ENCODE measurements at regions not wholly inside any gene's neighbourhood (a gene's known extent, or its start where the extent isn't known, plus 50 kb on each side); places are given as distances from the start of the nearest gene placed in this dataset.

DNA sequence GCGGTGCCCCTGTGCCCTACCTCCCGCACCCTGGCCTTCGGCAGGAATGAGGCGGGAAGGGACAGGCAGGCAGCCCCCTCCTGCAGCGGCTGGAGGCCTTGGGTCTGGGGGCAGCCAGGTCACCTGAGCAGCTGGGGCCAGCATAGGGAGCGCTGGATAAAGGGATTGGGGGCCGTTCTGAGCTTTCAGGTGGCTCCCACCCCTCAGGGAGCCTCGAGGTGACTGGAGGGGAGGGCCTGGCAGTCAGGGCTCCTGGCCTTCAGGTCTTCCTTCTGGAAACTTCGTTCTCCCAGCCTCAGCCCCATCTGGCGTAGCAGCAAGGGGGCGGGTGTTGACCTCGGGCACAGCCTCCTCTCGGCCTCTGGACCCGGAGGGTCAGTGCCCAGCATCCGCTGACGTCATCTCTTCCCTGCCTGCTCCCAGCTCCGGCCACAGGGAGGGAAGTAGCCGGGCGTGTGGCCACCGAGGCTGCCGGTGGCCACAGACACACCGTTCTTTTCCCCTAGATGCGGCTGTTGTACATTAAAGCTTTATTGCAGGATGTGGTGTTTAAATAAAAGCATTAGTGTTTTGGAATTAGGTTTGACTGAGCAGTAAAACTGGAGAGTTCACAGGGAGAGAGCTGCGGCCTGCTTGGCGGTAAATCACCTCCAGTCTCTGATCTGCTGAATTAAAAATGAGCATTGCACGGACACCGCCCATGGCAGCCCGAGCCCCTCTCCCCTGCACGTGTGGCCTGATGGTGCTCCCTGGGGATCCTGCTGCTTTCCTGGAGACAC, 80.0 kb upstream of the GATA5 start (continued):
- TF ChIP-seq, protein P1, sequence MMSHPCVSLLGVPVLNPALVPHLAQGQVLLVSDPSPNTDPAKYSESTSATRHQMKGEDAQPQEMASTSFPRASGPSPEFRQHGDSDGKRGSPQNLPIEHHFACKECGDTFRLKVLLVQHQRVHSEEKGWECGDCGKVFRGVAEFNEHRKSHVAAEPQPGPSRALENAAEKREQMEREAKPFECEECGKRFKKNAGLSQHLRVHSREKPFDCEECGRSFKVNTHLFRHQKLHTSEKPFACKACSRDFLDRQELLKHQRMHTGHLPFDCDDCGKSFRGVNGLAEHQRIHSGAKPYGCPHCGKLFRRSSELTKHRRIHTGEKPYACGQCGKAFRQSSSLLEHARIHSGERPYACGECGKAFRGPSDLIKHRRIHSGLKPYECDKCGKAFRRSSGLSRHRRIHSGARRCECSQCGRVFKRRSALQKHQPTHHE (CRISPR knock-in tag; IDR thresholded peaks at IDR 0.05; ENCODE audit: borderline replicate concordance) = no peak
- TF ChIP-seq, protein P2, sequence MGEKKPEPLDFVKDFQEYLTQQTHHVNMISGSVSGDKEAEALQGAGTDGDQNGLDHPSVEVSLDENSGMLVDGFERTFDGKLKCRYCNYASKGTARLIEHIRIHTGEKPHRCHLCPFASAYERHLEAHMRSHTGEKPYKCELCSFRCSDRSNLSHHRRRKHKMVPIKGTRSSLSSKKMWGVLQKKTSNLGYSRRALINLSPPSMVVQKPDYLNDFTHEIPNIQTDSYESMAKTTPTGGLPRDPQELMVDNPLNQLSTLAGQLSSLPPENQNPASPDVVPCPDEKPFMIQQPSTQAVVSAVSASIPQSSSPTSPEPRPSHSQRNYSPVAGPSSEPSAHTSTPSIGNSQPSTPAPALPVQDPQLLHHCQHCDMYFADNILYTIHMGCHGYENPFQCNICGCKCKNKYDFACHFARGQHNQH (CRISPR knock-in tag; IDR thresholded peaks at IDR 0.05) = no peak
- peak; percentile 13; the same call in 1 of the 2 replicates for TF ChIP-seq ZBTB7A (CRISPR knock-in tag; IDR thresholded peaks at IDR 0.05)
- TF ChIP-seq, protein P3, sequence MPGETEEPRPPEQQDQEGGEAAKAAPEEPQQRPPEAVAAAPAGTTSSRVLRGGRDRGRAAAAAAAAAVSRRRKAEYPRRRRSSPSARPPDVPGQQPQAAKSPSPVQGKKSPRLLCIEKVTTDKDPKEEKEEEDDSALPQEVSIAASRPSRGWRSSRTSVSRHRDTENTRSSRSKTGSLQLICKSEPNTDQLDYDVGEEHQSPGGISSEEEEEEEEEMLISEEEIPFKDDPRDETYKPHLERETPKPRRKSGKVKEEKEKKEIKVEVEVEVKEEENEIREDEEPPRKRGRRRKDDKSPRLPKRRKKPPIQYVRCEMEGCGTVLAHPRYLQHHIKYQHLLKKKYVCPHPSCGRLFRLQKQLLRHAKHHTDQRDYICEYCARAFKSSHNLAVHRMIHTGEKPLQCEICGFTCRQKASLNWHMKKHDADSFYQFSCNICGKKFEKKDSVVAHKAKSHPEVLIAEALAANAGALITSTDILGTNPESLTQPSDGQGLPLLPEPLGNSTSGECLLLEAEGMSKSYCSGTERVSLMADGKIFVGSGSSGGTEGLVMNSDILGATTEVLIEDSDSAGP (CRISPR knock-in tag; IDR thresholded peaks at IDR 0.05; ENCODE audit: borderline replicate concordance) = no peak
- TF ChIP-seq ZFY (CRISPR knock-in tag; IDR thresholded peaks at IDR 0.05) = peak; percentile 38
- no peak for TF ChIP-seq SMAD1 (CRISPR knock-in tag; IDR thresholded peaks at IDR 0.05; ENCODE audit: borderline replicate concordance, low read depth)
- no peak for TF ChIP-seq MIER2 (CRISPR knock-in tag; IDR thresholded peaks at IDR 0.05)
- no peak for TF ChIP-seq ADNP (CRISPR knock-in tag; IDR thresholded peaks at IDR 0.05)
- TF ChIP-seq, protein P4, sequence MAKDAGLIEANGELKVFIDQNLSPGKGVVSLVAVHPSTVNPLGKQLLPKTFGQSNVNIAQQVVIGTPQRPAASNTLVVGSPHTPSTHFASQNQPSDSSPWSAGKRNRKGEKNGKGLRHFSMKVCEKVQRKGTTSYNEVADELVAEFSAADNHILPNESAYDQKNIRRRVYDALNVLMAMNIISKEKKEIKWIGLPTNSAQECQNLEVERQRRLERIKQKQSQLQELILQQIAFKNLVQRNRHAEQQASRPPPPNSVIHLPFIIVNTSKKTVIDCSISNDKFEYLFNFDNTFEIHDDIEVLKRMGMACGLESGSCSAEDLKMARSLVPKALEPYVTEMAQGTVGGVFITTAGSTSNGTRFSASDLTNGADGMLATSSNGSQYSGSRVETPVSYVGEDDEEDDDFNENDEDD (CRISPR knock-in tag; IDR thresholded peaks at IDR 0.05; ENCODE audit: borderline replicate concordance) = 0 out of 2 replicates have a peak, but pooled peaks have one; percentile 17
- no peak for TF ChIP-seq RELA (CRISPR knock-in tag; IDR thresholded peaks at IDR 0.05)
- 0 out of 2 replicates have a peak, but pooled peaks have one; percentile 6 for TF ChIP-seq ZNF547 (CRISPR knock-in tag; IDR thresholded peaks at IDR 0.05)
- TF ChIP-seq ZNF614 (CRISPR knock-in tag; IDR thresholded peaks at IDR 0.05; ENCODE audit: borderline replicate concordance) = no peak
- TF ChIP-seq, protein P5, sequence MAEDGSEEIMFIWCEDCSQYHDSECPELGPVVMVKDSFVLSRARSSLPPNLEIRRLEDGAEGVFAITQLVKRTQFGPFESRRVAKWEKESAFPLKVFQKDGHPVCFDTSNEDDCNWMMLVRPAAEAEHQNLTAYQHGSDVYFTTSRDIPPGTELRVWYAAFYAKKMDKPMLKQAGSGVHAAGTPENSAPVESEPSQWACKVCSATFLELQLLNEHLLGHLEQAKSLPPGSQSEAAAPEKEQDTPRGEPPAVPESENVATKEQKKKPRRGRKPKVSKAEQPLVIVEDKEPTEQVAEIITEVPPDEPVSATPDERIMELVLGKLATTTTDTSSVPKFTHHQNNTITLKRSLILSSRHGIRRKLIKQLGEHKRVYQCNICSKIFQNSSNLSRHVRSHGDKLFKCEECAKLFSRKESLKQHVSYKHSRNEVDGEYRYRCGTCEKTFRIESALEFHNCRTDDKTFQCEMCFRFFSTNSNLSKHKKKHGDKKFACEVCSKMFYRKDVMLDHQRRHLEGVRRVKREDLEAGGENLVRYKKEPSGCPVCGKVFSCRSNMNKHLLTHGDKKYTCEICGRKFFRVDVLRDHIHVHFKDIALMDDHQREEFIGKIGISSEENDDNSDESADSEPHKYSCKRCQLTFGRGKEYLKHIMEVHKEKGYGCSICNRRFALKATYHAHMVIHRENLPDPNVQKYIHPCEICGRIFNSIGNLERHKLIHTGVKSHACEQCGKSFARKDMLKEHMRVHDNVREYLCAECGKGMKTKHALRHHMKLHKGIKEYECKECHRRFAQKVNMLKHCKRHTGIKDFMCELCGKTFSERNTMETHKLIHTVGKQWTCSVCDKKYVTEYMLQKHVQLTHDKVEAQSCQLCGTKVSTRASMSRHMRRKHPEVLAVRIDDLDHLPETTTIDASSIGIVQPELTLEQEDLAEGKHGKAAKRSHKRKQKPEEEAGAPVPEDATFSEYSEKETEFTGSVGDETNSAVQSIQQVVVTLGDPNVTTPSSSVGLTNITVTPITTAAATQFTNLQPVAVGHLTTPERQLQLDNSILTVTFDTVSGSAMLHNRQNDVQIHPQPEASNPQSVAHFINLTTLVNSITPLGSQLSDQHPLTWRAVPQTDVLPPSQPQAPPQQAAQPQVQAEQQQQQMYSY (CRISPR knock-in tag; IDR thresholded peaks at IDR 0.05) = no peak
- TF ChIP-seq POLR2AphosphoS5 (IDR thresholded peaks at IDR 0.05; ENCODE audit: low read depth, low read length) = no peak

All from HepG2 (cell line).